HG03039 (cell line): ENCODE measurements at regions not wholly inside any gene's neighbourhood (a gene's known extent, or its start where the extent isn't known, plus 50 kb on each side); places are given as distances from the start of the nearest gene placed in this dataset.
"Not testable (repeated sequence)": the region's sequence is repeated elsewhere in the genome, so short reads cannot be mapped to it uniquely, and the experiment has no call there.

Experiments used
- ATAC-seq: cut with Tn5 transposase; IDR thresholded peaks from one replicate; pipeline ENCODE4 v1.9.1; 2021; ENCODE audit warnings: mild to moderate bottlenecking, moderate library complexity; ENCODE audit not compliant: unreplicated experiment

GRCh38 chr5:118430076-118430475 lies 558.3 kb downstream of the DTWD2 start:
- no peak for ATAC-seq

DNA sequence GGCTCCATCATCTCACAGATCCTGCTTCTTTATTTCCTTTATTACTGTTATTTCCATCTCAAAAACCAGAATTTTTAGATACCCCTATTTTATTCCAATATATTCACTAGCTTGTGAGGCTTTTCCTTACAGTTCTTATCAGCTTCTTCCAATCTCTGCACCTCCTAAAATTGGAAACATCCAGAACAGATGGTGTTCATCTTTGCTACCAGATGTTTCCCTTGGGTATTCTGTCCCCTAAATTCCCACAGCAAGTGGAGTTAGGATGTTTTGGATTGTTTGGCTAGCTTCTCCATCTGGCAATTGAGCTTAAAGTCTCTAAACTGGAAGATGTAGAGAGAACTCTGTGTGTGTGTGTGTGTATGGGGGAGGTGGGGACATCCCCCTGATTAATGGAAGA lies 580.4 kb downstream of the DTWD2 start:
- ATAC-seq: no peak

DNA sequence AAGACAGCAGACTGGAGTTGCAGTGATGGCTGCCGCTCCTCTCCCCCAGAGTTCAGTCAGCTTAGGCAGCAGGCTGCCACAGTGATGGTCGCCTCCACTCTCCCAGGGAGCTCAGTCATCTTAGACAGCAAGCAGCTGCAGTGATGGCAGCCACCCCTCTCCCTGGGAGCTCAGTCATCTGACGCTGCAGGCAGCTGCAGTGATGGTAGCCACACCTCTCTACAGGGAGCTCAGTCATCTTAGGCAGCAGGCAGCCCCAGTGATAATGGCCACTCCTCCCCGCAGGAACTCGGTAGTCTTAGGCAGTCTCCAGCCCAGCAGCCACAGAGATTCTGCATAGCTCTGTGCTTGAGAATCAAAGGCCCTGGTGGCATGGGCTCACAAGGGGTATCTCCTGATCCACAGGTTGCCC lies 582.7 kb downstream of the DTWD2 start:
- no peak for ATAC-seq

DNA sequence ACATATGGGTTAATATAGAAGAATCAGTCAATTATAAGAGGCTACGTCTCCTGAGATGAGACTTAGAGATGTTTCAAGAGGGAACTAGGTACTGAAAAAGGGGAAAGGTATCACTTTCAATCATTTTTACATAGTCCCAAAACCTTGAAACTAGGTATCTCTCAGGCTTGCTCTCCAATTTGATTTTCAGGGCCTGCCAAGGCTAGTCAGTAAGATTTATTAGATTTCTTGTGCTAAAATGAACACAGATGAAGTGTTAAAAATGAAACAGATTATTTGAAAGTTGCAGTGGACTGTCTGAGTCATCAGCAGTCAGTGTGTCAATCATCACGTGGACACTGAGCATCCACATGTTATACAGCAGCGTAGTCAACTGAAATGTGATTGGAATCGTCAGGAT lies 591.1 kb downstream of the DTWD2 start:
- no peak for ATAC-seq

- ATAC-seq: no peak
These were observed 595.9 kb downstream of the DTWD2 start for GRCh38 chr5:118392491-118392890.

- not testable (repeated sequence) for ATAC-seq
These were observed 605.4 kb downstream of the DTWD2 start for GRCh38 chr5:118382931-118383330.

DNA sequence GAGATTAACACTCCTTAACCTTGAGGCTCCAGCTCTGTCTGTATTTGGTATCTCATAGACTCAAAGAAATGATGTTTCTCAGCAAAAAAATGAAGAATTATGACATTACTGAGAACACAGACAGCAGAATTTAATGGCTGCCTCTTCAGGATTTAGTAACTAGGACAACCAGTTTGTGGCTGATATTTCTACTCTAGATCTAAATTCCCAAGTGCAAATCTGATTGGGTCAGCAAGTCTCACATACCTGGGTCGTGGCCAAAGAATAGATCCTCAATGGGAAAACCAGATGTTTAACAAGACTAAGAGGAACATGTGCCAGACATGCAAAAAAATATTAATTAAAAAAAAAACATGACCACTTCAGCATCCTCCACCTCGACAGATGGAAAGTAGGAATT lies 608.9 kb downstream of the DTWD2 start:
- no peak for ATAC-seq

GRCh38 chr5:118378959-118379358 lies 609.4 kb downstream of the DTWD2 start:
- ATAC-seq: no peak

GRCh38 chr5:118377420-118377819 lies 610.9 kb downstream of the DTWD2 start:
- no peak for ATAC-seq

- ATAC-seq: no peak
These were observed 616.1 kb downstream of the DTWD2 start for GRCh38 chr5:118371973-118372831.

DNA sequence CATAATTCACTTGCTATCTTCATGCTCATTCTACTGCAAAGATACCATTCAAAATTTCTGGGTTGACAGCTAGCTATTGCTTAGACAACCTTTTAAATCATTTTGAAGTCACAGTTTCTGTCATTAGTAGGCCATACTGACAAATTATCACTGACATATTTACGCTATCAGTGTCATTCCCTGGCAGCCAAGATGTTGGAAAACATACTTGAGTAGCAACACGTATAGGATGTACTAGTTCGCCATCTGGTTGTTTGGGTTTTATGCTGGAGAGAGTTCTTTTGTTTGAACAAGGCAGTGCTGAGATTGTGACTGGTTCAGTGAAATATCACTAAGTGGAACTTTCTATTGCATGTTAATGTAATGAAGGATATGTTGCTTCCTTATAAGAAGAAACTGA lies 621.9 kb downstream of the DTWD2 start:
- ATAC-seq: no peak

GRCh38 chr5:118365718-118366117 lies 622.6 kb downstream of the DTWD2 start:
- no peak for ATAC-seq

DNA sequence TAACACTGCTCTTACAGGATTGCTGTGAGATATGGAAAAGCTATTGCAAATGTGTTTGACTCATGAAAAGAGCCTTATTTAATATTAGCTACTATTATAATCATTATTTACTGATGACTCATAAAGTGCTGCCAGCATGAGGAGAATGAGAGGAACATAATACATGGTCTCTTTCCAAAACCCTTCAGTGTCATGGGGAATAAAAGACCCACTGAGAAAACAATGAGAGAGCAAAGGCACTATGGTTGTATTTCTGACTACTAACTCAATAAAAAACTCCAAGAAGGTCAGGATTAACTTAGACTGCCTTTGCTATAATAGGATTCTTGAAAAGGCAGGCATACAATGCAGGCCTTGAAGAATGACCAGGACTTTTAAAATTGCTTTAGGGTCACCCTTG lies 633.5 kb downstream of the DTWD2 start:
- no peak for ATAC-seq

DNA sequence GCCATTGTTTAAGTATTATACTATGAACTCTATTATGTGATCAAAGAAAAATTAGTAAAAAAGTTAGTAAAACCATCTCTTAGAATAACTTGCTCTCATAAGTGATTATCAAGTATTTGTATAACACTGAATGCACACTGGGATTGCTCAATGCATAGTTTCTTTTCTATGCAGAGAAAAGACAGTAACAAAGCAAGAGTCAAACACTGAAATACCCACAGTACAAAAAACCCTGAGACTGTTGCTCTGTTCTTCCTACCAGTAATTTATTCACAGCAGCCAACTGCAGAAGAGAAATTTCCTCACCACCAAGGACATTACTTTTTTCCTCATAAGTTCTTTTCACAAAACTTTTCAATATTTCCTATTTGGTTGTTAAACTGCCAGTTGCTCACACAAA lies 634.4 kb downstream of the DTWD2 start:
- ATAC-seq: no peak

GRCh38 chr5:118336468-118336867 lies 651.9 kb downstream of the DTWD2 start:
- no peak for ATAC-seq

GRCh38 chr5:118327389-118327788 lies 661.0 kb downstream of the DTWD2 start:
- ATAC-seq: no peak

GRCh38 chr5:118326481-118327045 lies 661.8 kb downstream of the DTWD2 start:
- ATAC-seq: no peak

GRCh38 chr5:118325931-118326330 lies 662.4 kb downstream of the DTWD2 start:
- no peak for ATAC-seq

DNA sequence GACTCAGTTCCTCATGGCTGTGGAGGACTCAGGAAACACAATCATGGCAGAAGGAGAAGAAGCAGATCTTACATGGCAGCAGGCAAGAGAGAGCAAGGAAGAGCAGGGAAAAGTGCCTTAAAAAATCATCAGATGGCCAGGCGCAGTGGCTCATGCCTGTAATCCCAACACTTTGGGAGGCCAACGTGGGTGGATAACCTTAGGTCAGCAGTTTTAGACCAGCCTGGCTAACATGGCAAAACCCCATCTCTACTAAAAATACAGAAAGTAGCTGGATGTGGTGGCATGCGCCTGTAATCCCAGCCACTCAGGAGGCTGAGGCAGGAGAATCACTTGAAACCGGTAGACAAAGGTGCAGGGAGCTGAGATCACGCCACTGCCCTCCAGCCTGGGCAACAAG lies 664.6 kb downstream of the DTWD2 start:
- ATAC-seq: not testable (repeated sequence)

GRCh38 chr5:118321081-118321480 lies 667.3 kb downstream of the DTWD2 start:
- ATAC-seq: no peak

DNA sequence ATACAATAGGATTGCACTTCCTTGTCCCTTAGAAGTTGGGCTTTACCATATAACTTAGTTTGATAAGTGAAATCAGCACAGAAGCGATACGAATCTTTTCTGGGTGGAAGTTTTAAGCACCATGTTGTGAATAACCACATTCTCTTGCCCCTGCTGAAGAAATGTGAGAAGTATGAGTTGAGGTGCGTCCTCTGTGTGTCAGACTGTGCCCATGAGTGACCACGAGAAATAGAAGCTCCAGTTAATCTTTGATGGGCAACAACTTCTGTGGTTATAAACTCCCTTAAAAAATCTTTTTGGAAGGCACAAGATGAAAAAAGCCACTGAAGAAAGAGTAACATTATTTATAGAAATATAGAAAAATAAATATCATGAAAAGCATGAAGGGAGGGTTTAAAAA lies 668.2 kb downstream of the DTWD2 start:
- no peak for ATAC-seq

DNA sequence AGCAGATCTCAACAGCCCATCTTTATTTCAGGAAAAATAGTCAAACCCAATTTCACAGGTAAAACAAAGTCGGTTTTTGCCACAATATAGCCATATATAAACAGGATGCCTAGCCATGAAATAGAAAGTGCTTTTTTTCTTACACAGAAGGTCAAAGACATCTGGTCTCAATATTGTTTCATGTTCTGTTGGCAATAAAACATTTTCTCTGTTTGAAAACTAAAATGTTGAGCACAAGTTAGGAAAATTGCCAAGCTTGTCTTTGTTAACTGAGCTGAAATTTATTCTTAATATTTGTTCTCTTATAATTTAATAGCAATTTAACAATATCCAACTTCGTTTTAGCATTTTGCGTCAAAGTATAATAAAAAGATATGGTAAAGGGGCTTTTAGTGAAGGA lies 673.4 kb downstream of the DTWD2 start:
- no peak for ATAC-seq
